Osteoblast (primary cell): ENCODE measurements at regions not wholly inside any gene's neighbourhood (a gene's known extent, or its start where the extent isn't known, plus 50 kb on each side); places are given as distances from the start of the nearest gene placed in this dataset.
A peak's percentile ranks its signal among the peaks of the same experiment; 100 is the strongest.

Experiments
- DNase-seq: peaks from one replicate; pipeline ENCODE4 v3.0.0; 2011; ENCODE audit warnings: low spot score, mixed read lengths; ENCODE audit not compliant: insufficient read length; ENCODE audit errors: missing footprints
- H2AFZ ChIP-seq: 2 replicates; pipeline ENCODE4 v1.6.0; 2011; ENCODE audit warnings: mild to moderate bottlenecking, low read length
- H3K27ac ChIP-seq: 2 replicates; pipeline ENCODE4 v1.5.1; 2011; ENCODE audit warnings: mild to moderate bottlenecking, low read depth, low read length, moderate library complexity
- H3K27me3 ChIP-seq: 2 replicates; pipeline ENCODE4 v1.6.0; 2012; ENCODE audit warnings: mild to moderate bottlenecking, control low read depth, inconsistent platforms, low read length, moderate library complexity; ENCODE audit not compliant: insufficient read depth
- H3K36me3 ChIP-seq: 2 replicates; pipeline ENCODE4 v1.5.1; 2011; ENCODE audit warnings: mild to moderate bottlenecking, low read length, control low read depth, moderate library complexity; ENCODE audit not compliant: insufficient read depth
- H3K4me1 ChIP-seq: 2 replicates; pipeline ENCODE4 v1.5.1; 2011; ENCODE audit warnings: mild to moderate bottlenecking, low read length, control low read depth, moderate library complexity; ENCODE audit not compliant: insufficient read depth
- H3K4me2 ChIP-seq: 2 replicates; pipeline ENCODE4 v1.6.0; 2011; ENCODE audit warnings: mild to moderate bottlenecking, low read length; ENCODE audit not compliant: insufficient read depth
- H3K4me3 ChIP-seq: fragments of 200-600 bp; sonication (generic); 3 replicates; pipeline ENCODE4 v1.5.1; 2012; ENCODE audit warnings: mild to moderate bottlenecking, low read length, inconsistent platforms; ENCODE audit not compliant: insufficient read depth
- H3K79me2 ChIP-seq: 2 replicates; pipeline ENCODE4 v1.6.0; 2012; ENCODE audit warnings: mild to moderate bottlenecking, low read length, control low read depth, inconsistent platforms; ENCODE audit not compliant: insufficient read depth
- H3K9me3 ChIP-seq: 2 replicates; pipeline ENCODE4 v1.5.1; 2011; ENCODE audit warnings: low read depth, low read length, control low read depth
- H4K20me1 ChIP-seq: 2 replicates; pipeline ENCODE4 v1.6.0; 2012; ENCODE audit warnings: mild to moderate bottlenecking, low read length, control low read depth; ENCODE audit not compliant: insufficient read depth
- TF ChIP-seq, protein P1 (sequence below): IDR thresholded peaks from 2 replicates; pipeline ENCODE4 v1.5.1; 2011; ENCODE audit warnings: mild to moderate bottlenecking, low read depth, low read length, moderate library complexity; ENCODE audit errors: extremely low read depth

DNA sequence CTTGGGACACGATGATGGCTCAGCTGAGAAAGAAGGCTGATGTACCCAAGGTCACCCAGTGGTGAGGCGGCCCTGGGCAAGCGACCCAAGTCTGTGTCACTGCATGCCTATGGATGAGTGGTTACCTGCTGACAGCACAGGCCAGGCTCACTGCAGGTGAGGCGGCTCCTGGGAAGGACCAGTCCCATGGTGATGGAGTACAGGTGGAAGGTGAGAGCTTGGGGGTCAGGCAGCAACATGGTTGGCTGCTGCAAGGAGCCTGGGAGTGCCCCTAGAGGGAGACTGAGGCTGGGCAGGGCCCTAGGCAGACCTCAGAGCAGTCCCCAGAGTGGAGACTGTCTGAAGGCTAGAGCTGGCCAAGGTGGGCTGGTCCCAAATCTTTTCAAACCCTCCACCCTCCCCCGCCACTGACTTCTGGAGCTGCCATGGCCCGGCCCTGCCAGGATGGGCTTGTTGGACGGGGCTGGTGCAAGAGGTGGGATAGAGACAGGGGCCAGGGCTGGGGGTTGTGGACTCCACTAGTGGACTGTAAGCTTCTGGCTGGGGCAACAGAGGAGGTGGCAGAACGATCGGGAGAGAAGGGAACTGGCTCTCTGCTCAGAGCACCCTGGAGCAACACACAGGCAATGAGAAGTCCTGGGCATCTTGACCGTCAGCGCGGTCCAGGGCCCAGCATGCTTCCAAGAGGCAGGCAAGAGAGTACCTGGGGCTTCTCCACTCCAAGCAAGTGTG, 72.5 kb upstream of the SLC6A11 start:
- H3K4me2 ChIP-seq: no peak overlapping the region
- no peak overlapping the region for H3K27ac ChIP-seq
- TF ChIP-seq, protein P1, sequence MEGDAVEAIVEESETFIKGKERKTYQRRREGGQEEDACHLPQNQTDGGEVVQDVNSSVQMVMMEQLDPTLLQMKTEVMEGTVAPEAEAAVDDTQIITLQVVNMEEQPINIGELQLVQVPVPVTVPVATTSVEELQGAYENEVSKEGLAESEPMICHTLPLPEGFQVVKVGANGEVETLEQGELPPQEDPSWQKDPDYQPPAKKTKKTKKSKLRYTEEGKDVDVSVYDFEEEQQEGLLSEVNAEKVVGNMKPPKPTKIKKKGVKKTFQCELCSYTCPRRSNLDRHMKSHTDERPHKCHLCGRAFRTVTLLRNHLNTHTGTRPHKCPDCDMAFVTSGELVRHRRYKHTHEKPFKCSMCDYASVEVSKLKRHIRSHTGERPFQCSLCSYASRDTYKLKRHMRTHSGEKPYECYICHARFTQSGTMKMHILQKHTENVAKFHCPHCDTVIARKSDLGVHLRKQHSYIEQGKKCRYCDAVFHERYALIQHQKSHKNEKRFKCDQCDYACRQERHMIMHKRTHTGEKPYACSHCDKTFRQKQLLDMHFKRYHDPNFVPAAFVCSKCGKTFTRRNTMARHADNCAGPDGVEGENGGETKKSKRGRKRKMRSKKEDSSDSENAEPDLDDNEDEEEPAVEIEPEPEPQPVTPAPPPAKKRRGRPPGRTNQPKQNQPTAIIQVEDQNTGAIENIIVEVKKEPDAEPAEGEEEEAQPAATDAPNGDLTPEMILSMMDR: no peak
- H4K20me1 ChIP-seq: no peaks in the 10 kb centered on the region
- H3K79me2 ChIP-seq: no peaks in the 10 kb centered on the region
- H3K36me3 ChIP-seq: no peaks in the 10 kb centered on the region
- H3K27me3 ChIP-seq: peaks cover 10% of the 10 kb centered on the region
- no peaks in the 10 kb centered on the region for H3K9me3 ChIP-seq
- H3K4me1 ChIP-seq: peaks cover 2% of the 10 kb centered on the region
- DNase-seq: no peak
- no peak overlapping the region for H3K4me3 ChIP-seq
- H2AFZ ChIP-seq: no peak overlapping the region

DNA sequence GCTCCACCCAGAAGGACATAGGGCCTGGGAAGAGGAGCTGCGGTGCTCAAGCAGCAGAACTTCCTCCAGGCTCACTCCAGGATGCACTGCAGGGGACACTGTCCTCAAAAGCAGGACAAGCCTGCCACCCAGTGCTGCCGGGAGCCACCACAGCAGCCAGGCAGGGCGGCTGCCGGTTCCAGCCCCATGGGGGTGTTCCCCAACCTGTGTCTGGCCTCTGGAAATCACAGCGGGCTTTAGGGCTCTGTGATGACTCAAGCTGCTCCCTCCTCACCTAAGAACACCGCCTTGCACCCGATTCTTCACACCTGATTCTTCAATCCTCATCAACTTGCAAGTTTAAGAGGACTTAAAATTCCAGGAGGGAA, 71.9 kb upstream of the SLC6A11 start:
- Histone ChIP-seq H3K4me3 (no peak overlapping the region), H3K36me3 (no peaks in the 10 kb centered on the region), H3K27me3 (peaks cover 8% of the 10 kb centered on the region), H3K79me2 (no peaks in the 10 kb centered on the region), H3K4me1 (no peaks in the 10 kb centered on the region), H2AFZ (no peak overlapping the region), H4K20me1 (no peaks in the 10 kb centered on the region), H3K4me2 (no peak overlapping the region), H3K27ac (no peak overlapping the region), H3K9me3 (no peaks in the 10 kb centered on the region)
- TF ChIP-seq, protein P1: peak; percentile 9
- peak; percentile 84 for DNase-seq

DNA sequence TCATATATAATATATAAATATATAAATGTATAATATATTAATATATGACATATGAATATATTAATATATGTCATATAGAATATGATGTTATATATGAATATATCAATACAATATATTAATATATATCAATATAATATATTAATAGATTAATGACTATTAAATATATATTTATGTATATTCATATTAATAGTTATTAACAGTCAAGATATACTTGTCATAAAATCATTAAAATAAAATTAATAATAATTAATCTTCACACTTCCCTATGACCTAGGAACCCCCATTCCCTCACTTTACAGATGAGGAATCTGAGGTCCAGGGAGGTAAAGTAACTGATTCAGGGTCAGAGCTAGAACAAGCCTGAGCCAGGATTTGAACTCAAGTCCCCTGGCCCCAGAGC, 70.6 kb upstream of the SLC6A11 start:
- TF ChIP-seq, protein P1: no peak
- Histone ChIP-seq H3K79me2 (no peaks in the 10 kb centered on the region), H2AFZ (no peak overlapping the region), H3K4me3 (no peak overlapping the region), H3K27ac (no peak overlapping the region), H4K20me1 (no peaks in the 10 kb centered on the region), H3K4me1 (no peaks in the 10 kb centered on the region), H3K4me2 (no peak overlapping the region), H3K36me3 (no peaks in the 10 kb centered on the region), H3K27me3 (peaks cover 4% of the 10 kb centered on the region), H3K9me3 (no peaks in the 10 kb centered on the region)
- DNase-seq: no peak

DNA sequence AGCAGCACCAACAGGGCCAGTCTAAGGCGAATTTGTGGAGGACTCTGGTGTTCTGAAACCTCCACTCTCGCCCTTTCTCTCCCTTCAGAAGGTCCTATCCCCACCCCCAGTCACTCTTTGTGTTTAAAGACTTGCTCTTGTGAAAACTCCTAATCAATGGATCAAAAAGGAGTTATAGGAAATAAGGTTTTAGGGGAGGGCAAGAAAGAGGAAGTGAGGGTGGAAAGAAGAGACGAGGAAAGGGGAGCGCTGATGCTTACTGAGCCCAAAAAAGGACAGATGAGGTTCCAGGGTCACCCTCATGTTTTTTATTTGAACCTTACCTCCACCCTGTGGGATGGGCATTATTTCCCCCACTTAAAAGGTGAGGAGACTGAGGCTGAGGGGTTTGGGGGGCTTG, 70.0 kb upstream of the SLC6A11 start:
- no peaks in the 10 kb centered on the region for H4K20me1 ChIP-seq
- no peaks in the 10 kb centered on the region for H3K9me3 ChIP-seq
- no peaks in the 10 kb centered on the region for H3K4me1 ChIP-seq
- TF ChIP-seq, protein P1: no peak
- H3K4me2 ChIP-seq: no peak overlapping the region
- no peak overlapping the region for H3K4me3 ChIP-seq
- H2AFZ ChIP-seq: no peak overlapping the region
- DNase-seq: no peak
- H3K27me3 ChIP-seq: peaks cover 4% of the 10 kb centered on the region
- no peaks in the 10 kb centered on the region for H3K79me2 ChIP-seq
- H3K36me3 ChIP-seq: no peaks in the 10 kb centered on the region
- no peak overlapping the region for H3K27ac ChIP-seq
